GM13977 (cell line): ENCODE measurements at regions not wholly inside any gene's neighbourhood (a gene's known extent, or its start where the extent isn't known, plus 50 kb on each side); places are given as distances from the start of the nearest gene placed in this dataset.

Source experiments
- DNase-seq: peaks from one replicate; pipeline ENCODE4 v3.0.0; 2012; ENCODE audit warnings: low spot score
- in situ Hi-C: fragments of 300-500 bp; cut with MboI; formaldehyde crosslinking; loops from one replicate; pipeline ENCODE4 v1.12.0; 2022; ENCODE audit warnings: low sequenced_read_pairs, low pct_unique_long_range_greater_than_20kb, mixed read lengths, inconsistent platforms; ENCODE audit not compliant: unreplicated experiment
- TF ChIP-seq, protein P1 (sequence below): IDR thresholded peaks from 2 replicates; pipeline ENCODE4 v1.5.1; 2012; ENCODE audit warnings: mild to moderate bottlenecking, control low read depth; ENCODE audit not compliant: insufficient read depth; ENCODE audit errors: extremely low read depth, missing control alignments

DNA sequence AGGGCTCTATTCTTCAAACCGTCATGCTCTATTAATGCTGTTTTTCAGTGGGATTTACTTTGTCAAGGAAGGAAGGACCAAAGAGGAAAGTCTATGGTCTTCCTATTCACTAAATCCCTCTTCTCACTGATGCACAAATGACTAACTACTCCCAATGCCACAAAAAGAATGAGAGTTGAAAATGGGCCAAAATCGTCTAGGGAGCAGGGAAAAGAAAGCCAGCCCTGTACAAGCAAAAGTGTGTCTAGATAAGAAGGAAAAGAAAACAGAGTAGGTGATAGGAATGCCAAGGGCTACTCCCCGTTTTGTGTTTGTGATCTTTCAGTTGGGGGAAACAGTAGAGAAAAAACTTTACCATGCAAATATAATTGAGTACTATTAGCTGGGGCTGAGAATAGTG, 97.2 kb upstream of the TMCO5A start:
- no peak for DNase-seq
- in situ Hi-C loops: no loop called here
- TF ChIP-seq, protein P1, sequence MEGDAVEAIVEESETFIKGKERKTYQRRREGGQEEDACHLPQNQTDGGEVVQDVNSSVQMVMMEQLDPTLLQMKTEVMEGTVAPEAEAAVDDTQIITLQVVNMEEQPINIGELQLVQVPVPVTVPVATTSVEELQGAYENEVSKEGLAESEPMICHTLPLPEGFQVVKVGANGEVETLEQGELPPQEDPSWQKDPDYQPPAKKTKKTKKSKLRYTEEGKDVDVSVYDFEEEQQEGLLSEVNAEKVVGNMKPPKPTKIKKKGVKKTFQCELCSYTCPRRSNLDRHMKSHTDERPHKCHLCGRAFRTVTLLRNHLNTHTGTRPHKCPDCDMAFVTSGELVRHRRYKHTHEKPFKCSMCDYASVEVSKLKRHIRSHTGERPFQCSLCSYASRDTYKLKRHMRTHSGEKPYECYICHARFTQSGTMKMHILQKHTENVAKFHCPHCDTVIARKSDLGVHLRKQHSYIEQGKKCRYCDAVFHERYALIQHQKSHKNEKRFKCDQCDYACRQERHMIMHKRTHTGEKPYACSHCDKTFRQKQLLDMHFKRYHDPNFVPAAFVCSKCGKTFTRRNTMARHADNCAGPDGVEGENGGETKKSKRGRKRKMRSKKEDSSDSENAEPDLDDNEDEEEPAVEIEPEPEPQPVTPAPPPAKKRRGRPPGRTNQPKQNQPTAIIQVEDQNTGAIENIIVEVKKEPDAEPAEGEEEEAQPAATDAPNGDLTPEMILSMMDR: no peak

DNA sequence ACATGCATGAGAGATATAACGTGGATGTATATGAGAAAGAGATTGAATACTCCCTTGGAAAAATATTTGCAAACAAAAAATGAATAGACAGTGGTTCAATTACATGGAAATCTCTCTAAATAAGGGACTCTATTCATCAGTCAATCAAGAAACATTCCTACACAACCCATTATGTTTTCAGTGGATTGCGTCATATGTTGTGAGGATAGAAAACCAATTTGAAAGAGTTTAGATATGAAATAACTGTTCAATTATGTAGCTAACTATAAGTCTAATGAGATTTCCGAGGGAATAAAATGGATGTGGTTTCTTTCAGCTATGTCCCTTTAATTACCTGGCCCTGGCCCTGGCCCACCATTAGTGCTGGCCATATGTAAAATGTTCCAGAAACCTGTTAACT, 86.7 kb upstream of the TMCO5A start:
- DNase-seq: no peak
- in situ Hi-C loops: no loop called here
- TF ChIP-seq, protein P1: no peak

DNA sequence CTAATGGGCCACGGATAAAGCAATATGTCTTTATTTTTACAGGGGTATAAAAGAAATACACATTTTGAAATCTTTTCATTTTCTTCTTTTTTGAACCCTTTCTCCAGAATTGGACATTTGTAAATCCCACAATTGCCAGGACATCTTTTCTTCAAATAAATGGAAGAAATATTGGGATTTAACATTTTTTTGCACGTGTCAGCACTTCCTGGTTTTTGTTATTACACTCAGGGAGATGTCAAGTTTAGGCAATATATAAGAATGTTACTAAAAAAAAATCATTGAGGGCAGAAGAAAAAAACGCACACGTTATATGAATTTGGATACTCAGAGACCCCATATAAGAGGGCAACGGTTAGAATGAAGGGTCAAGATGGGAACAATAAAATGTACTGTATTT, 78.3 kb upstream of the TMCO5A start:
- TF ChIP-seq, protein P1: no peak
- no peak for DNase-seq
- in situ Hi-C loops: no loop called here

DNA sequence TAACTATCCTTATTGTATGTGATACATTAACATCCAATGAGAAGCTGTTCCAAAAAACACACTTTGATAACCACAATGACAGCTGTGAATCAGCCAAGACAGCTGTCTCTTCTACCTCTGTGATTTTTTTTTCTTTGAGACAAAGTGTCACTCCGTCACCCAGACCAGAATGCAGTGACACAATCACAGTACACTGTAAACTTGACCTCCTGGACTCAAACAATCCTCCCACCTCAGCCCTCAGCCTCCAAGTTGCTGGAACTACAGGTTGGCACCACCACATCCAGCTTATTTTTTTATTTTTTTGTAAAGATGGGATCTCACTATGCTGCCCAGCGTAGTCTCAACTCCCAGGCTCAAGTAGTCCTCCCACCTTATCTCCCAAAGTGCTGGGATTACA, 73.5 kb upstream of the TMCO5A start:
- no peak for DNase-seq
- in situ Hi-C loops: no loop called here
- TF ChIP-seq, protein P1: no peak

DNA sequence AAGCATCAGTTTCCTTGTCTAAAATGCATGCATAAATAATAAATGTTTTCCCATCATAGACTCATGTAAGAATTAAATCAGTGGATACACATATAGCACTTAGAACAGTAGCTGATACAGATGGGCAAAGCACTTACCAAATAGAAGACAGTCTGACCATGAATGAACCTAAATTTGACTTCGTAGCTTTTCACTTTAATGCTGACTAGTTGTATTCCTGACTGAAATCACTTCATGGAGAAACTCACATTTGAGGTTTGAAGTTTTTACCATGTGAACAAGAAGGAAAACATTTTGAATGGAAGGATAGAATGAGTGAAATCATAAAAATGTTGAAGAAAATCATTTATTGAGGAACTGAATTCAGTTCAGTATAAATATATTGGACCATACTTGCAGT, 68.8 kb upstream of the TMCO5A start:
- in situ Hi-C loops: no loop called here
- TF ChIP-seq, protein P1: no peak
- DNase-seq: no peak

DNA sequence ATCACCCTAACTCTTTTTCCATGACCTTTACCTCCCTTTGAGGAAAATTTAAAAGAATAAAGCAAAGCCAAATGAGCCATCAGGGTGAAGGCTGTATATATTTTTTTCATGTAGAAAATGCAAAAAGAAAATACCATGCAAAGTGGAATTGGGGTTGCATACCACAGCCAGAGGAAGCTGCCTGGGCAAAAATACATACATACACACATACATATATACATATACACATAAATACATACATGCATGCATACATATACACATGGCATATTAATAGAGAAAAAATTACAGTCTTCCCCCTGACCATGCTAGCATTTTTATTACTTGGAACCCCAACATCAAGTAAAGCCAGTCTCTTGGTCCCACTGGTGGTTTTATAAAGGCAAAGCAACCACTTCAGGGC, 63.7 kb upstream of the TMCO5A start:
- in situ Hi-C loops: no loop called here
- TF ChIP-seq, protein P1: no peak
- DNase-seq: no peak

DNA sequence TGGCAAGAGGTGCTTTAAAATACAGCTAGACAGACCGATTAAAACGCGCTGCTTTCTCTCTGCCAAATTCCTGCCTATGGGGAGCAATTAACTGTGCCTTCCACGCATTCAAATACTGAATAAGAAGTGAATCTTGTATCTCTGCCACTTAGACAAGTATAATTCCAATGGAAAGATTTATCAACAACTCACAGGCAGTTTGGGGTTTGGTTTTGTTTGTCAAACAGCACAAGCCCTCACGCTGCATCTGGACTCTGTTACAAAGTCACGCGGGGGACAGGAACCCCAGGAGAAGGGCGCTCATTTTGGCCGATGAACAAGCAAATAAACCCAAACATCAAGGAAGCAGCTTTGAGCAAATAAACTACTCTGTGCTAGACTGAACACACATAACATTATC, 61.8 kb upstream of the TMCO5A start:
- DNase-seq: no peak
- in situ Hi-C loops: no loop called here
- TF ChIP-seq, protein P1: no peak
